PC-9 (cell line): ENCODE measurements at regions not wholly inside any gene's neighbourhood (a gene's known extent, or its start where the extent isn't known, plus 50 kb on each side); places are given as distances from the start of the nearest gene placed in this dataset.

Experiments
- BruUV-seq: library from RNA; stranded (reverse); fragments of 400-500 nt; replicated peaks from 2 replicates; lab custom pipeline; 2021; lab: Mats Ljungman, UMichigan
- CTCF ChIA-PET: fragments of 300-600 bp; sonication (Branson Sonifier 250); formaldehyde crosslinking; loops from one replicate; lab custom pipeline; 2022; ENCODE audit warnings: antibody characterized with exemption; lab: Charles Lee
- POLR2A ChIA-PET: fragments of 300-600 bp; sonication (Branson Sonifier 250); formaldehyde crosslinking; loops from one replicate; lab custom pipeline; 2022; ENCODE audit warnings: antibody characterized with exemption; ENCODE audit not compliant: unreplicated experiment; lab: Charles Lee
- DNase-seq, 2 experiments: peaks; one replicate each; pipeline versions ENCODE4 v3.0.0 to v3.0.0-alpha.2; 2015 to 2022; ENCODE audit warnings: mixed read lengths in 1 of 2
- H2AFZ ChIP-seq: fragments of 200-600 bp; sonication (generic); 2 replicates; pipeline ENCODE4 v1.8.1; 2017; ENCODE audit warnings: antibody characterized with exemption
- H3F3A ChIP-seq: fragments of 200-600 bp; sonication (generic); 2 replicates; pipeline ENCODE4 v1.8.1; 2017; ENCODE audit warnings: antibody characterized with exemption, mild to moderate bottlenecking, low read depth; ENCODE audit not compliant: insufficient read depth
- H3K27ac ChIP-seq: fragments of 200-600 bp; sonication (generic); 2 replicates; pipeline ENCODE4 v1.6.1; 2016; ENCODE audit warnings: mixed run types
- H3K27me3 ChIP-seq: fragments of 200-600 bp; sonication (generic); 2 replicates; pipeline ENCODE4 v1.6.1; 2016; ENCODE audit warnings: low read depth, mixed run types; ENCODE audit not compliant: insufficient read depth
- H3K36me3 ChIP-seq: fragments of 200-600 bp; sonication (generic); 2 replicates; pipeline ENCODE4 v1.6.1; 2016; ENCODE audit warnings: low read depth, mixed run types
- H3K4me1 ChIP-seq: fragments of 200-600 bp; sonication (generic); replicated peaks from 2 replicates; pipeline ENCODE4 v1.6.1; 2016; ENCODE audit warnings: mixed run types; ENCODE audit not compliant: insufficient read depth
- H3K4me2 ChIP-seq: fragments of 200-600 bp; sonication (generic); 2 replicates; pipeline ENCODE4 v1.6.1; 2017; ENCODE audit warnings: mixed run types
- H3K4me3 ChIP-seq: fragments of 200-600 bp; sonication (generic); 2 replicates; pipeline ENCODE4 v1.6.1; 2016; ENCODE audit warnings: mixed run types
- H3K79me2 ChIP-seq: fragments of 200-600 bp; sonication (generic); 2 replicates; pipeline ENCODE4 v1.6.1; 2017; ENCODE audit warnings: low read depth, mixed run types
- H3K9me2 ChIP-seq: fragments of 200-600 bp; sonication (generic); 2 replicates; pipeline ENCODE4 v1.8.1; 2017; ENCODE audit warnings: mild to moderate bottlenecking; ENCODE audit not compliant: insufficient read depth
- H3K9me3 ChIP-seq: fragments of 200-600 bp; sonication (generic); 2 replicates; pipeline ENCODE4 v1.8.1; 2016; ENCODE audit warnings: low read depth; ENCODE audit not compliant: insufficient read depth
- H4K20me1 ChIP-seq: fragments of 200-600 bp; sonication (generic); 2 replicates; pipeline ENCODE4 v1.8.1; 2017; ENCODE audit not compliant: insufficient read depth
- EZH2 ChIP-seq: fragments of 200-600 bp; sonication (generic); IDR thresholded peaks from 2 replicates; pipeline ENCODE4 v1.8.0; 2017; ENCODE audit warnings: antibody characterized with exemption, low read depth
- intact Hi-C: fragments of 100-400 bp; cut with micrococcal nuclease; formaldehyde crosslinking; loops from one replicate; pipeline ENCODE4 v1.10.0; 2022; ENCODE audit not compliant: unreplicated experiment
- TF ChIP-seq, protein P1 (sequence below): fragments of 200-600 bp; sonication (generic); conservative IDR thresholded peaks from 2 replicates; pipeline ENCODE4 v1.6.1; 2017; ENCODE audit warnings: mixed run types, antibody characterized with exemption, mild to moderate bottlenecking, moderate library complexity

GRCh38 chr10:2081501-2081900 lies 344.2 kb upstream of the ADARB2 start:
- TF ChIP-seq, protein P1, sequence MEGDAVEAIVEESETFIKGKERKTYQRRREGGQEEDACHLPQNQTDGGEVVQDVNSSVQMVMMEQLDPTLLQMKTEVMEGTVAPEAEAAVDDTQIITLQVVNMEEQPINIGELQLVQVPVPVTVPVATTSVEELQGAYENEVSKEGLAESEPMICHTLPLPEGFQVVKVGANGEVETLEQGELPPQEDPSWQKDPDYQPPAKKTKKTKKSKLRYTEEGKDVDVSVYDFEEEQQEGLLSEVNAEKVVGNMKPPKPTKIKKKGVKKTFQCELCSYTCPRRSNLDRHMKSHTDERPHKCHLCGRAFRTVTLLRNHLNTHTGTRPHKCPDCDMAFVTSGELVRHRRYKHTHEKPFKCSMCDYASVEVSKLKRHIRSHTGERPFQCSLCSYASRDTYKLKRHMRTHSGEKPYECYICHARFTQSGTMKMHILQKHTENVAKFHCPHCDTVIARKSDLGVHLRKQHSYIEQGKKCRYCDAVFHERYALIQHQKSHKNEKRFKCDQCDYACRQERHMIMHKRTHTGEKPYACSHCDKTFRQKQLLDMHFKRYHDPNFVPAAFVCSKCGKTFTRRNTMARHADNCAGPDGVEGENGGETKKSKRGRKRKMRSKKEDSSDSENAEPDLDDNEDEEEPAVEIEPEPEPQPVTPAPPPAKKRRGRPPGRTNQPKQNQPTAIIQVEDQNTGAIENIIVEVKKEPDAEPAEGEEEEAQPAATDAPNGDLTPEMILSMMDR = no peak
- TF ChIP-seq EZH2 = no peak
- Histone ChIP-seq H3F3A (no peaks in the 10 kb centered on the region), H3K4me3 (no peak overlapping the region), H3K27me3 (peaks cover 4% of the 10 kb centered on the region; the same call in 1 of the 2 replicates), H3K9me2 (no peaks in the 10 kb centered on the region), H2AFZ (no peak overlapping the region), H3K4me1 (no peaks in the 10 kb centered on the region), H3K36me3 (no peaks in the 10 kb centered on the region), H4K20me1 (no peaks in the 10 kb centered on the region), H3K9me3 (no peaks in the 10 kb centered on the region), H3K79me2 (no peaks in the 10 kb centered on the region), H3K4me2 (no peak overlapping the region), H3K27ac (no peak overlapping the region)
- DNase-seq = no peak
- ChIA-PET CTCF (no interaction called here), POLR2A (no interaction called here)
- intact Hi-C loops = no loop called here
- no TSS peak for BruUV-seq

- no TSS peak for BruUV-seq
- no peaks in the 10 kb centered on the region for H3K9me3 ChIP-seq
- intact Hi-C loops = no loop called here
- no peak overlapping the region for H2AFZ ChIP-seq
- H3K79me2 ChIP-seq = no peaks in the 10 kb centered on the region
- TF ChIP-seq EZH2 = no peak
- TF ChIP-seq, protein P1 = no peak
- H4K20me1 ChIP-seq = no peaks in the 10 kb centered on the region
- POLR2A ChIA-PET = no interaction called here
- no peaks in the 10 kb centered on the region for H3K27me3 ChIP-seq
- H3K4me3 ChIP-seq = no peak overlapping the region
- DNase-seq = no peak
- H3K4me1 ChIP-seq = no peaks in the 10 kb centered on the region
- H3K36me3 ChIP-seq = no peaks in the 10 kb centered on the region
- no peak overlapping the region for H3K4me2 ChIP-seq
- H3K9me2 ChIP-seq = no peaks in the 10 kb centered on the region
- no peaks in the 10 kb centered on the region for H3F3A ChIP-seq
- no peak overlapping the region for H3K27ac ChIP-seq
- CTCF ChIA-PET = no interaction called here
These were observed 342.3 kb upstream of the ADARB2 start for GRCh38 chr10:2079603-2080078.

DNA sequence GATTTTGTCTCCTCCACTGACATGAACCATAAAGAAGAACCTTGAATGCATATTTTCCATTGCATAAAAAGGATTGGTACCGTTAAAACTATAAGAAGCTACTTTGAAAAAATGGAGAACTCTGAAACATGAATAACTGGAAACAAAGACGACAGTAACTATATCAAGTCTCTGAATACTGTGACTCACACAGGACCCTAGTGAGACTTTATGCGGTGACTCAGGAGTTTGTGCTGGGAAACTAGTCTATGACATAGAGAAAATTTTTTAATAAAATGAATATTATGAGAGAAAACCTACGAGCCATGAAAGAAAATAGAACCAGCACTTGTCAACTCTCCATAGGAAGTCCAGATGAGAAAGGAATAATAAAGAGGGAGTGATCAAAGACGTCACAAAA lies 339.9 kb upstream of the ADARB2 start:
- TF ChIP-seq, protein P1 = no peak
- no peak for TF ChIP-seq EZH2
- ChIA-PET CTCF (no interaction called here), POLR2A (no interaction called here)
- no peaks in the 10 kb centered on the region for H3K9me2 ChIP-seq
- H3F3A ChIP-seq = no peaks in the 10 kb centered on the region
- BruUV-seq = no TSS peak
- H3K4me3 ChIP-seq = no peak overlapping the region
- H3K79me2 ChIP-seq = no peaks in the 10 kb centered on the region
- DNase-seq = no peak
- H4K20me1 ChIP-seq = no peaks in the 10 kb centered on the region
- no peak overlapping the region for H2AFZ ChIP-seq
- H3K36me3 ChIP-seq = no peaks in the 10 kb centered on the region
- no peak overlapping the region for H3K27ac ChIP-seq
- H3K9me3 ChIP-seq = no peaks in the 10 kb centered on the region
- intact Hi-C loops = no loop called here
- no peaks in the 10 kb centered on the region for H3K27me3 ChIP-seq
- H3K4me2 ChIP-seq = no peak overlapping the region
- H3K4me1 ChIP-seq = no peaks in the 10 kb centered on the region
